ENCODE measurements at regions not wholly inside any gene's neighbourhood (a gene's known extent, or its start where the extent isn't known, plus 50 kb on each side); places are given as distances from the start of the nearest gene placed in this dataset.

GRCh38 chr11:87754685-87755084 is 420.6 kb downstream of the RAB38 start:
- TF ChIP-seq CTCF (IDR thresholded peaks at IDR 0.05) (no peak), POLR2A (IDR thresholded peaks at IDR 0.05) (no peak), EP300 (IDR thresholded peaks at IDR 0.05) (no peak)

Data from tibial nerve (tissue), 4 donors.